ENCODE measurements at regions not wholly inside any gene's neighbourhood (a gene's known extent, or its start where the extent isn't known, plus 50 kb on each side); places are given as distances from the start of the nearest gene placed in this dataset.

DNA sequence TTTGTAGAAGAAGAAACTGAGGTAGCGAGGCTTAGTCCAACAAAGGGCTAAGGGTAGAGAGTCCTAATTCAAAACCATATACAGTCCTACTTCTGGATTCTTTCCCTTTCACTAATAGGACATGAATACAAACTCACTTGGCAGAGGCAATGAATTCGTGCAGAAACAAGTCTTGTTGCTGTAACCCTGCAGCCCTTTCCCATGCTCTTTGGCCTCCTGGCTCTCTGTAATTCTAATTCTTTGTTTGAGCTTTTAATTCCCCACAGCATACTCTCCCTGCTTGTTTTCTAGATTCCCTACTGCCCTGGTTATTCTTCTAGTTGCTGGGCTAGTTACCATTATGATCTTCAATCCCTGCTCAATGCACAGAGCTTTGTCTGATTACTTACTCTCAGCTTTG, 381.4 kb downstream of the ETNK1 start:
- TF ChIP-seq, protein P1, sequence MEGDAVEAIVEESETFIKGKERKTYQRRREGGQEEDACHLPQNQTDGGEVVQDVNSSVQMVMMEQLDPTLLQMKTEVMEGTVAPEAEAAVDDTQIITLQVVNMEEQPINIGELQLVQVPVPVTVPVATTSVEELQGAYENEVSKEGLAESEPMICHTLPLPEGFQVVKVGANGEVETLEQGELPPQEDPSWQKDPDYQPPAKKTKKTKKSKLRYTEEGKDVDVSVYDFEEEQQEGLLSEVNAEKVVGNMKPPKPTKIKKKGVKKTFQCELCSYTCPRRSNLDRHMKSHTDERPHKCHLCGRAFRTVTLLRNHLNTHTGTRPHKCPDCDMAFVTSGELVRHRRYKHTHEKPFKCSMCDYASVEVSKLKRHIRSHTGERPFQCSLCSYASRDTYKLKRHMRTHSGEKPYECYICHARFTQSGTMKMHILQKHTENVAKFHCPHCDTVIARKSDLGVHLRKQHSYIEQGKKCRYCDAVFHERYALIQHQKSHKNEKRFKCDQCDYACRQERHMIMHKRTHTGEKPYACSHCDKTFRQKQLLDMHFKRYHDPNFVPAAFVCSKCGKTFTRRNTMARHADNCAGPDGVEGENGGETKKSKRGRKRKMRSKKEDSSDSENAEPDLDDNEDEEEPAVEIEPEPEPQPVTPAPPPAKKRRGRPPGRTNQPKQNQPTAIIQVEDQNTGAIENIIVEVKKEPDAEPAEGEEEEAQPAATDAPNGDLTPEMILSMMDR (IDR thresholded peaks at IDR 0.05; ENCODE audit: low read depth, low read length): no peak
- DNase-seq (ENCODE audit: extremely low read depth, low read depth): no peak

DNA sequence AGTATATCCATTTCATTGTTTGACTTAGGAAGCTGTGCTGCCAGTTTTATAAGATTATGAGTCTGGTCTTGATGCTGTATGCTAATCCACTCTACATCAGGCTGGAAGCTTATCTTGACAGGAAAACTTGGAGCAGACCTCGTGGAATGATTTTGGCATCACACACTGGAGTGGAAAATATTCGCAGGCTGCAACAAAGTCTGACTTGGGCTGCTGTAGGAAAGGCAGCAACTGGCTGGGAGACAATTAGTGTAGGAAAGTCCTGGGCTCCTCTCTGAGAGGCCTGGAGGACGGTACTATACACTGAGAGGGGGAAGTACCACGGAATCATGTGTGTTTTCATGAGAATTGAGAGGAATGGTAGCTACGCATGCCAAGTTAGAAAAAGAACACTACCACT, 383.7 kb downstream of the ETNK1 start:
- DNase-seq (ENCODE audit: extremely low read depth, low read depth): no peak
- TF ChIP-seq, protein P1 (IDR thresholded peaks at IDR 0.05; ENCODE audit: low read depth, low read length): no peak

DNA sequence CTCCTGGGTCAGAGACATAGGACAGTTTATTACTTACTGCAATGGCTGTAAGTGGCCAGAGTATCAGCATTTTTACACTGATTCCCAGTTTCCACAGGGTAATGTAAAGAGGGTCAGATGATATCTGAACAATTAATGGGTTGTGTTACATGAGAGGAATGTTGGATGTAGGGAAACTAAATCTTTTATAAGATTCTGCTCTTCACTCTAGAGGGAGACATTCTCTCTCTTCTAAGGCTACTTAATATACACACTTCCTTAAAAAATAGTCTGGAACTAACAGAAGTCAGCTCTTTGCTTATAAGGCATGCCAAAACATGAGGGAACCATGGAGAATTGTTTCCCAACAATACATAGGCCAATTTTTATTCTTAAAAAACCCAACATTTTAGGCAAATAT, 389.8 kb downstream of the ETNK1 start:
- TF ChIP-seq, protein P1 (IDR thresholded peaks at IDR 0.05; ENCODE audit: low read depth, low read length): no peak
- DNase-seq (ENCODE audit: extremely low read depth, low read depth): no peak

DNA sequence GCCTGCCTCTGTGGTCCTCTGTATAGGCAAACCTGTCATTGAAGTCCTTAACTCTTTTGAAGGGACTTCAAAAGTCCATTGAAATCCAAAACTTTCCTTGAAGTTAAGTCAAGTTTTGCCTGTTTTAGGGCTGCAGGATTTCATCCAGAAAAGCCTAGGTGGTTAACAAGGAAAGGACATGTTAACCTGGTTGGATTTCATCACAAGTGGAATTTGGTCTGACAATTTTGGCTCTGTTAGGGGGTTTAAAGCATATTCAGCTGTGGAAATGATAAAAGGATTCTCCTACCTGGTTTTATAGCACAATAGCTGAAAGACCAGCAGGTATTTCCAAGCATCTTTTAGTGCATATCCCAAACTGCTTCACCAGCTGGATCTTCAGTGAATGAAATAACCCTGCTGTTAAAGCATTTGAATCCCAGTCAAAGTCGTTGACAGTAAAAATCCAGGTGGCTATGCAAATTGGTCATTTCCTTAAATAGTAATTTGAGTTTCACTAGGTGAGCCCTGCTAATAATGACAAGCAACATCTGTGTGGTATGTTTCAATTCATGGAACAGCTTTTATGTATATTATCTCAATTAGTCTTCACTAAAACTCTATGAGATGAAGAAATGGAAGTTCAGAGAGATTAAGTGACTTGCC, 400.5 kb downstream of the ETNK1 start:
- DNase-seq (ENCODE audit: extremely low read depth, low read depth): no peak
- TF ChIP-seq, protein P1 (IDR thresholded peaks at IDR 0.05; ENCODE audit: low read depth, low read length): no peak

DNA sequence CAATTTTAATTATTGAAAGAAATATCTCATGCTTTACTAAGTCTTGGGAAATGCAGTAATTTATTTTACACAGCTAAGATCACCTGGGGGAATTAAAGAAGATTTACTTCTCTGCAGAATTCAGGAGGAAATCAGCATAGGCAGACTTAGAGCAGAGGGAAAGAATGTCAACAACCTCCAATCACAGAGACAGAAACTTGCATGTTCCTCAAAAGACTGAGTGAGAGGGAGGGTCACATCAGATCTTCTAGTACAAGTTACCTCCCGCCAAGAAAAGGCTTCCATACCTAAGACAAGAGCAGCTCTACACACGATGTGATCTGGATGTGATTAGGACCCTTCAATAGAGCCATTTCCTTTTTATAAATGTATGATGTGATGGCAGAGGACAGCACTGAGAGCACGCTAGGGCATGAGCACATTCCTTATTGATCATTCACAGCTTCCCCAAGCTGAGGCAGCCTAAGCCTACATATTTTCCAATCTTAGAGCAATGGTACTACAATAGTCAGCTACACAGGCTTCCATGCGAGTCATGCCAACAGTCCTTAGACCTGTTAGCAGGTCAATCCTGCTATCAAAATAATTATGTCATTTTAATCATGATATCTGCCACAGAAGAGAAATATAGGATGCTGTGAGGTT, 403.3 kb downstream of the ETNK1 start:
- TF ChIP-seq, protein P1 (IDR thresholded peaks at IDR 0.05; ENCODE audit: low read depth, low read length): no peak
- no peak for DNase-seq (ENCODE audit: extremely low read depth, low read depth)

DNA sequence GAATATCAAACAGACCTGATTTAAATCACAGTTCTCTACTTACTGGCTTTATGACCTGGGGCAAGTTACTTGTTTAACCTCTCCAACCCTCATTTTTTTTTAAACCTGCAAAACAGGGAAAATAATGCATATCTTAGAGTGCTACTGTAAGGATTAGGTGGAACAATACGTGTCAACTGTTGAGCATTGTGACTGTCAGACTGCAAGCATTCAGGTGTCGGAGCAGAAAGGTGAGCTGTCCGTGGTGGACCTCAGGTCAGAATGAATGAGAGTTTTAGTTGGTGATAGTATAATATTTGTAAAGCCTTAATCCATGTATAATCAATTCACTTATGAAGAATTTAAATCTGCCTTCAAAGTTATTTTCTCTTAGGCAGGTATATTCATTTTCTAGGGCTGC, 404.2 kb downstream of the ETNK1 start:
- TF ChIP-seq, protein P1 (IDR thresholded peaks at IDR 0.05; ENCODE audit: low read depth, low read length): no peak

DNA sequence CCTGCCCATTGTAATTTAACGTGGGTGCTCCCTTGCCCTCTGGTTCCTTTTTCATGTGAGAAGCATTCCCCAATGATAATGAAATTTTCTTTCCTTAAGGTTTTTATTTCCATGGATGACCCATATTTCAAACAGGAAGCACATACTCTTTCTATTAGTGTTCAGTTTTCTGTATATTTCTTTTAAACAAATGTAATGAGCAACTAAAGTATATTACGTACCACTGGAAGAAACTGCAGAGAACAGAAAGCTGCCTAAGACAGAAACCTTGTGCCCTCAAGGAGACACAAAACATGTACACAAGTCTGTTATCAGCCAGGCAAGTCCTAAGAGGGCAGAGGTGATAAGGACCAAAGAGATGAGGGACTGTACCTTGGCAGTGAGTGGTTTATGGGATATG, 414.9 kb downstream of the ETNK1 start:
- no peak for DNase-seq (ENCODE audit: extremely low read depth, low read depth)
- TF ChIP-seq, protein P1 (IDR thresholded peaks at IDR 0.05; ENCODE audit: low read depth, low read length): no peak

More for the DNA sequence above, 404.2 kb downstream of the ETNK1 start:
- no peak for DNase-seq (ENCODE audit: extremely low read depth, low read depth)

Data from AG09319 (cell line).